HG03442 (cell line): ENCODE measurements at regions not wholly inside any gene's neighbourhood (a gene's known extent, or its start where the extent isn't known, plus 50 kb on each side); places are given as distances from the start of the nearest gene placed in this dataset.
"Not testable (repeated sequence)": the region's sequence is repeated elsewhere in the genome, so short reads cannot be mapped to it uniquely, and the experiment has no call there.

Source experiments
- ATAC-seq: cut with Tn5 transposase; IDR thresholded peaks from one replicate; pipeline ENCODE4 v1.9.1; 2021; ENCODE audit warnings: mild to moderate bottlenecking, moderate library complexity; ENCODE audit not compliant: unreplicated experiment

GRCh38 chr15:66993874-66994696, 71.3 kb upstream of the SMAD3 start:
- no peak for ATAC-seq

- no peak for ATAC-seq
Measured at GRCh38 chr15:66994927-66995656, 70.3 kb upstream of the SMAD3 start.

- ATAC-seq, result no peak
Measured at GRCh38 chr15:66996094-66996493, 69.3 kb upstream of the SMAD3 start.

GRCh38 chr15:66997212-66997611, 68.2 kb upstream of the SMAD3 start:
- no peak for ATAC-seq

- not testable (repeated sequence) for ATAC-seq
Measured at GRCh38 chr15:66998234-66998633, 67.2 kb upstream of the SMAD3 start.

GRCh38 chr15:66999046-66999968, 66.1 kb upstream of the SMAD3 start:
- no peak for ATAC-seq

- ATAC-seq, result no peak
Measured at GRCh38 chr15:67000896-67001295, 64.5 kb upstream of the SMAD3 start.

GRCh38 chr15:67002368-67002767, 63.0 kb upstream of the SMAD3 start:
- ATAC-seq, result no peak

GRCh38 chr15:67003586-67003985, 61.8 kb upstream of the SMAD3 start:
- ATAC-seq, result no peak

- peak; percentile 45 for ATAC-seq
Measured at GRCh38 chr15:67004142-67004541, 61.3 kb upstream of the SMAD3 start.

- ATAC-seq, result no peak
Measured at GRCh38 chr15:67005294-67005996, 60.0 kb upstream of the SMAD3 start.

- no peak for ATAC-seq
Measured at GRCh38 chr15:67006083-67007065, 59.0 kb upstream of the SMAD3 start.

GRCh38 chr15:67009576-67010569, 55.5 kb upstream of the SMAD3 start:
- ATAC-seq, result no peak

GRCh38 chr15:67010898-67011616, 54.3 kb upstream of the SMAD3 start:
- ATAC-seq, result no peak

- ATAC-seq, result no peak
Measured at GRCh38 chr15:67011617-67012005, 53.8 kb upstream of the SMAD3 start.

- no peak for ATAC-seq
Measured at GRCh38 chr15:67013696-67014095, 51.7 kb upstream of the SMAD3 start.
